GM21381 (cell line): ENCODE measurements at regions not wholly inside any gene's neighbourhood (a gene's known extent, or its start where the extent isn't known, plus 50 kb on each side); places are given as distances from the start of the nearest gene placed in this dataset.

ENCODE experiments used
- ATAC-seq: cut with Tn5 transposase; IDR thresholded peaks from one replicate; pipeline ENCODE4 v1.9.1; 2021; ENCODE audit warnings: mild to moderate bottlenecking, moderate library complexity; ENCODE audit not compliant: unreplicated experiment

DNA sequence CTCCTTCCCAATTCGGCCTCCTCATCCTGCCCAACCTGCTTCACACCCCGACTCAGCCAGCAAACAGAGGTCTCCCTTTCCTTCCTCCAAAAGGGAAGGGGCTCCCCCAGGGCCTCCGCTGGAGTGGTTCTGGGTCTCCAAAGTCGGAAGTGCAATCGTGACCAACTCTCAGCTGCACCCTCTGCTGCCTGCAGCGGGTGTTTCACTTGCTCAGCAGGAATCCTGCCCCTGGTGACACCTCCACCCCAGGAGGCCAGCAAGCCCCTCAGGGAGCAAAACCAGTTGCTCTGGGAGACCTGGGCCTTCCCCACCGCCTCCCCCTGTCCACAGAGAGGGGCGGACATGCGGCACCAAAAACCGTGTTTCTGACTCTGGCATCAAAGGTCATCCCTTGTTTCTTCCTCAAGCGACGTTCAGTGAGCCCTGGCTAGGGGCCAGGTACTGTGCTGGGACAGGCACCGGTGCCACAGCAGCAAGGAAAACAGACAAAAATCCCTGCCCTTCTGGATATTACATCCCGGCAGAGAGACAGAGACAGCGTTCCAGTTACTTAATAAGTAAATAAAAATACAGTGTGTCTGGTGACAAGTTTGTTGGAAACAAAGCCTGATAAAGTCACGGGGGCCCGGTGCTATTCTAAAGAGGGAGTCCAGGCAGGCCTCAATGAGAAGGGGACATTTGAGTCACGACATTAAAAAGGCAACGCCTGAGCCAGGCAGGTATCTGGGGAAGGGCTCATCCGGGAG, 219.0 kb downstream of the BMP7 start:
- ATAC-seq, result no peak

DNA sequence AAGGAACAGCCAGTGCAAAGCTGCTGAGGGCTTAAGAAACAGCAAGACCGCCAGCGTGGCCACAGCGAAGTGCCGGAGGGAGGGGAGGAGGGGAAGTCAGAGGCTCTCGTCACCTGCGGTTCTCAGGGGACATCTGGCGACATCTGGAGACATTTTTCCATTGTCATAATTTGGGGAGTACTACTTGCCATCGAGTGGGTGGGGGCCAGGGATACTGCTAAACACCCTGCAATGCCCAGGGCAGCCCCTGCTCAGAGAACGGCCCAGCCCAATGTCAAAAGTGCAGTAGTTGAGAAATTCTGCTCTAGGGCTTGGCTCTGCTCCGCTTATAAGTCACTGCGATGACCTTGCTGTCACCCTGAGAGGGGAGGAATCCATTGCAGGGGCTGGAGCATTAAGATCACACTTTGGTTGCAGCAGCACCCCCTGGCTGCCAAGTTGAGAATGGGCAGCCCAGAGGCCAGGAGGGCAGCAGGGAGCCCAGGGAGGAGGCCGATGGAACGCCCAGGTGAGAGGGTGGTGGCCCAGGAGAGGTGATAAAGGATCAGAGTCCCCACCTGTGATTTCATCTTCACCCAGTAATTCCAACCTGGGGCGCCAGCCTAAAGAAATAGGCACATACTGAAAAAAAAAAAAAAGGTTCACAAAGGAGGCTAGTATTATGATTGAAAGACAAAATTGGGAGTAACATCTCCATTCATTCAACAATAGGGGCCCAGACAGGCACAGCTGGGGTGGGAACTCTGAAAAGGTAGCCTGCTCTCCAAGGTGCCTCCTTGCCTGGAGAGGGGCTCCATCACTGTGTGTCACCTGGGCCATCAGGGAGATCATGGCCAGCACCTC, 218.2 kb downstream of the BMP7 start:
- ATAC-seq, result no peak

DNA sequence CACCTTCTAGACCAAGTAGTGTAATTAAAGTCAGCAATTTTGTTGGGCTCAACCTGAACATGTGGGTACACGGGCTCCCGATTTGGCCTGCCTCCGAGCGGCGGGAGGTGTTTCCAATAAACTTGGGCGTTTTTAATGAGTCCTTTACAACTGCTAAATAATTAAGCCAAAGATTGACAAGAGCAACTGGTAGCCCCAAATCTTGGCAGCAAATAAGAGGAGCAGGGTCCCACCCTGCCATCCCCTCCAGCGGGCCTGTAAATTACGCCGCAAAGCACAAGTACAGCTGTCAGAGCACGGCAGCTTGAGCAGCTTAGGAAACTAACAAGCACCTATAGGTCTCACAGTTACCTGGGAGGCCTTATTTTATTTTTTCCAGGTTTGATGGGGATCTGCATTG, 217.1 kb downstream of the BMP7 start:
- no peak for ATAC-seq

DNA sequence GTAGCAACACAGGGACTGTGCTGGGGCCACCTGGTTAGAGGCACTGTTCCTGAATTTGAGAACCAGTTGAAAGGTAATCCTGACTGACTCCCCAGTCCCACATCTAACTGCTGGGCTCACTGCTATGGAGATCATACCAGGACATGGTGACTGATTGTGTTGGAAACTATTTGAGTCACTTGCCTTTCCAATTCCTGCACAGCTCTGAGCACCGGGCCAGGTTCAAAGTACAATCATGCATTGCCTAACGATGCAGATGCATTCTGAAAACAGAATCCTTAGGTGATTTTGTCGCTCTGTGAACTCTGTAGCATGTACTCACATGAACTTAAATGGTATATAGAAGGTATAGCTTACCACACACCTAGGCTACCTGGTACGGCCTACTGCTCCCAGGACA, 215.3 kb downstream of the BMP7 start:
- ATAC-seq, result no peak

DNA sequence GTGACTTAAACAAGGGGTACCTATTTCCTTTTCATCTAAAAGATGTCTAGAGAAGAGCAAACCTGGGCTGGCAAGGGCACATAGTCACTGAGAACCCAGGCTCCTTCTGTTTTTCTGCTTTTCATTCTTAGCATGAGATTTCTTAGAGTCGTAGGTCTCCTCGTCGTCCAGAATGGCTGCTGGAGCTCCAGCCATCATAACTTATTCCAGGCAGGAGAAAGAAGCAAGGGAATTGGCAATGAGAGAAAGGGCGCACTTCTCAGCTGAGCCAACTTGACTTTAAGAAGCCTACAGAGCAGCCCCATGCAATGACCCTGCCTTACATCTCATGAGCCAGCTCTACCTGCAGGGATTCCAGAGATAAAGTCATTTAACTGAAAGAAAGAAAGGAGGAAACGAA, 213.4 kb downstream of the BMP7 start:
- ATAC-seq, result no peak

DNA sequence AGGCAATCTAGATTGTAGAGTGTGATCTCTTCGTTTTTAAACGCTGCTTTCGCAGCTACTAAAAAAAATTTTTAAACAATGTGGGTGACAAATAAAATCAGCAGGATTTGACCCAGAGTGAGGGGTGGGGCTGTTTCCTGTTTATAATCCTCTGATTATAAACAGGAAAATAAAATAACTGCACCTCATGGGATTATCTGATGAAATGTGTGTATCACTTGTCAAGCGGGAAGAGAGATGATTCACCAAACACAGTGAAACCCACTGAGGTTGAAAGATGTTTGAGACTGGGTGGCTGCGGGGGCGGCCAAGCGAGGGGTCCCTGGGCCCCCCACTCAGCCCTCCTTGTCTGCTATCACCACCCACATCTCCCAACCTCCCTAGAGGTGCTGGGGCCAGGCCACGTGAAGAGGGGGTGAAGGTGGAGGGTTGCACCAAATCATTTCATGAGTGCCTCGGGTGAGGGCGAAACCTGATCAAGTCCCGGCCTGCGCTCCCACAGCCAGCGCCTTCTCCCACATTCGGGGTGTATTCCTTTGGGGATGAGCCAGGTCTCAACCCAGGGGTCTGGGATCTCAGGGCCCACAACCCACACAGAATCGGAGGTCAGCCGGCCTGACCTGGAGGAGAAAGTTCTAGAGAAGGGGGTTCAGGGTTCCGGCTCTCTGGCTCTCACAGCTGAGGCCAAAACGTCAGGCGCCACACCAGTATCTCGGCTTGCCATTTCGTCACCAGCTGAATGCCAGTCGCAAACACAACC, 212.5 kb downstream of the BMP7 start:
- no peak for ATAC-seq

DNA sequence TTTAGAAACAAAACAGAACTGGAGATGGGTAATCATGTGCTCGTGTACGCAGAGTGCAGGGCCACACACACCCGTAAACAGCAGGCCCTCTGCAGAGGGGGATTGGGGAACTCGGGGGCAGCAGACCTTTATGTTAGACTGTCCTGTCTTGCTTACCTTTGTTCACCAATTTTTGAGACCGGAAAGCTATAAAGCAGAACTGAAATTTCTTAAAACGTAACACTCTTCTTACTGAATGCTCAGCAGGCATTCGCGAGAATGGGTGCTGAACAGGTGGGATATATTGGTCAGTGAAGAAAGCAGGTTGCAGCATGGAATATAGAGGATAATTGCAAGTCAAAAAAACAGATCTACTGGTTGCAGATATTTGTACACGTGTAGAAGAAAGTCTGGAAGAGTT, 211.1 kb downstream of the BMP7 start:
- no peak for ATAC-seq

DNA sequence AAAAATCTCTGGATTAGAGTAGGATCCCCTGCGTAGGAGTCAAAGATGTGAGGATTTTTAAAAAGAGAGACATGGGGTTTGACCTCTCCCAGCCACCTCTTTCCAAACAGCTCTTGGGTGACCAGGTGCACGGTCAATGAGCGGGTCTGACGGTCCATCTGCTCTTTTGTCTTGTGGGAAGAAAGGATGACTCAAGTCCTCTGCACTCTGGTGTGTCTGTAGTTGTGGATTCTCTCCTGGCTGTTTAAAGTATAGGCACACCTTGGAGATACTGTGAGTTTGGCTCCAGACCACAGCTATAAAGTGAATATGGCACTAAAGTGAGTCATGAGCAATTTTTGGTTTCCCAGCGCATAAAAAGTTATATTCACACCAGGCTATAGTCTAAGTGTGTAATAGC, 209.8 kb downstream of the BMP7 start:
- no peak for ATAC-seq

DNA sequence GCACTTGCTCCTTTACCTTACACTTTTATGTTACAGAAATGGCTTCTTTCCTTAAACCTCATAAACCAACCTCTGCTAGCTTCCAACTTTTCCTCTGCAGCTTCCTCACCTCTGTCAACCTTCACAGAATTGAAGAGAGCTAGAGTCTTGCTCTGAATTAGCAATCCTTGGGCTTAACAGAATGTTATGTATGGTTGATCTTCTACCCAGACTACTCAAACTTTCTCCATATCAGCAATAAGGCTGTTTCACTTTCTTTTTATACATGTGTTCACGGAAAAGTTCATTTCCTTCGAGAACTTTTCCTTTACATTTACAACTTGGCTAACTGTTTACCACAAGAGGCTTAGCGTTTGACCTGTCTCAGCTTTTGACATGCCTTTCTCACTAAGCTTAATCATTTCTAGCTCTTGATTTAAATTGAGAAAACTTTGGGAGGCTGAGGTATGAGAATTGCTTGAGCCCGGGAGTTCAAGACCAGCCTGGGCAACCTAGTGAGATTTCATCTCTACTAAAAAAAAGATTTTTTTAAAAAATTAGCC, 207.3 kb downstream of the BMP7 start:
- ATAC-seq, result no peak

DNA sequence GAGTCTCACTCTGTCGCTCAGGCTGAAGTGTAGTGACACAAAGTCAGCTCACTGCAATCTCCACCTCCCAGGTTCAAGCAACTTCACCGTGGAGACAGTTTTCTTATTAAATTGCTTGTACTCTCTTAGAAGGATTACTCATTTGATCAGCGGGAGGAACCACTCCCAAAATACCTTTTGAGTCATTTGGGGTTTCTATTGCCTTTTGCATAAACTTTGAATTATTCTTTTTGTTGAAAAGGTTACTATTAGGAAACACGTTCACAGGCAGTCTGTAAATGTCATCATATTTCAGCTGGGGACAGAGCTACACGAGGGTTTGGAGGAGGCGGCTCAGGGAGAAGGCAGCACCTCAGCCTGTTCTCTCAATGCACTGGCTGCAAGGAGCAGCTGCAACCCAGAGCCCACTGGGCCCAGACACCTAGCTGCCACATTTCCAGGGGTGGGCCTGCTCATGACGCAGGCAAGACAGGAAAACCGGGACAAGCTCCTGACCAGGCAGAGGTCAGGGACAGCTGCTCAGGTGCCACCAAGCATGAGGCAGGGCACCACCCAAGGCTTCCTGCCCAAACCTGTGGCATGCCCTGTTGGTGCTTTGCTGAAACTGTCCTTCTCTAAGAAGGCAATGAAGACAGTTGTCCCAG, 205.9 kb downstream of the BMP7 start:
- ATAC-seq, result no peak

DNA sequence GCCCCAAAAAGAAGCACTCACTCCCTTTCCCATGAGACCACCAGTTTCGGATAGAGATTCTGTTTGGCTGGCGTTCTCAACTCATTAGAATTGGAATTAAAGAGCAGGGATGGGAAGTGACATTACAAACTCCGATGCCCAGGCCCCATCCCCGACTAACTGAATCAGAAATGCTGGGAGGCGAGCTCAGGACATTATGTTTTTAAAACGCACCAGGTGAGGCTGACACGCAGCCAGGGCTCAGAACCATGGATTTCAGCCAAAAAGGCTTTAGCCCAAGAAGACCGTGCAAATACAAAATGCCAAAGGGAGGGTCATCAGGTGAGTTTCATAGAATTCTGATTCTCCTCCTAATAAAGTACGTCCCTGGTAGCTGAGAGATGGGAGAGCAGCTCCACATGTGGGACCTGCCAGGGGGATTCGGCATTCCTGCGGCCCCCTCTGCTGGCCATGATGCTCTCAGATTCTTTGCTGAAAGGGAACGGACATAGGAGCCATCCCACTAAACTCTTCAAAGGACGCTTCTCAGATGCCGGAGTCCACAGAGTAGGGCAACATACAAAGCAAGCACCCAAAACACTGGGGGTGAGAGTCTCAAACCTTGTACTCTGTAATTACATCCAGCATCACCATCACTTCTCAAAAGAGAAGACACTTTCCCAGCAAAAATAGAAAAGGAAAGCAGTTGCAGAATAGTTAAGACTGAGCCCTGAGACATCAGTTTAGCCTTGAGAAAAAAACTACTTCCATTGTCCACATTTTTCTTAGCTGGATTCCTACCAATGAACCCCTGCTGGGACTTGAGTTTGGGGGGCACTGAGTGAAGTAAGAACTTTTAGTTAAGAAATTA, 205.2 kb downstream of the BMP7 start:
- ATAC-seq, result no peak

DNA sequence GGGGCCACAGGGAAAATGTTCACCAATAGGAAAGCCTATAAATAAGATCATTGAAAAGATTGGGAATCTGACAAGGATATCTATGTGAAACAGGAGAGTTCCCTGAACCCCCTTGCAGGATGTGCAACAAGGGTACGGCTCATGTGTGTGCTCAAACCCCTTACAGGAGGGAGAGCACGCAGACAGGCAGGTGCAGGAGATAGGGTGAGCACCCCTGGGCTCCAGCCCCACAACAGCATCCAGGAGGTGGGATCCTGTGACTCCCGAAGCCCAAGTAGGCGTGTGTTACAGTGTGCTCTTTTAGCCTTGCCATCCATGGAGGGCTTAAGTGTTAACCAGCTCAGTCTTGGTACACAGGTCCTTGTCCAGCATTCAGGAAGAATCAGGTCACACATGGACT, 204.2 kb downstream of the BMP7 start:
- no peak for ATAC-seq

DNA sequence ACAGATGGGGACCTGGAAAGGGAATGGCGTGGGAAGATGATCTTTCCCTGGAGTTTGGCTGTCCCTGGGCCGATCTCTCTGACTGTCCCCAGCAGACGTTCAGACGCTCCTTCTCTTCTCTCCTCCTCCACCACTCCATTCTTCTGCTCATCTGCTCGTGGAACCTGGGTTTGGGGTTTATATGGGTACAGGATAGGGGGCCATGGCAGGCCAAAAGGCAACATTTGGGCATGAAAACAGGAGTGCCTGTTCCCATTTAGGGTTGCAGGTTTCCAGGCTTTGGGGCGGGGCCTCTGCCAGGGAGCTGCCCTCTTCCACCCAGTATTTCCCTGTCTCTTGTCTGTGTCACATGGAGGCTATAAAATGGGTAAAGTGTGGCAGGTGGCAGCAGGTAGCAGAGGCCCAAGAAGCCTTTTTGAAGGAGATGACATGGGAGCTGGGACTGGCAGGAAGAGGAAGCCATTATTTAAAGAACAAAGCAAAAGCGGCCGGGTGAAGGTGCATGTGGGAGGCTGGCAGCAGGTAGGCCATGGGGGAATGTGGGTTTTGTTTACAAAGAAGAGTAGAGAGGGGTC, 203.7 kb downstream of the BMP7 start:
- no peak for ATAC-seq

DNA sequence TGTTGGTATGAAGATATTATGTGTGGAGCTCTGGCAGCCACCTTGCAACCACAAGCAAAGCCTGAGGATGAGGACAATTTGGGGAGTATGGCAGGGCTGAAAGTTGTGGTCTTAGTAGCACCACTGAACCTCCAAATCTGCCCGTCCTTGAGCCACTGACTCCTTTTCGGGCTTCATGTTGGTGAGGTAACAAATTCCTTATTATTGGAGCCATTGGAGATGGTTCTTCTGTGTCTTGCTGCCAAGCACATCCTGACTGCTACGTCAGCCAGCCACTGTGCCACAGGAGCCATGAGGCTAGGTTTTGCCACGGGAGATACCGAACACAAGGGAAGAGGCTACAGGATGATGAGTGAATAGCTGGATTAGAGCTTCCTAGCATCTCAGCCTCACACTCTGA, 201.6 kb downstream of the BMP7 start:
- ATAC-seq, result no peak

DNA sequence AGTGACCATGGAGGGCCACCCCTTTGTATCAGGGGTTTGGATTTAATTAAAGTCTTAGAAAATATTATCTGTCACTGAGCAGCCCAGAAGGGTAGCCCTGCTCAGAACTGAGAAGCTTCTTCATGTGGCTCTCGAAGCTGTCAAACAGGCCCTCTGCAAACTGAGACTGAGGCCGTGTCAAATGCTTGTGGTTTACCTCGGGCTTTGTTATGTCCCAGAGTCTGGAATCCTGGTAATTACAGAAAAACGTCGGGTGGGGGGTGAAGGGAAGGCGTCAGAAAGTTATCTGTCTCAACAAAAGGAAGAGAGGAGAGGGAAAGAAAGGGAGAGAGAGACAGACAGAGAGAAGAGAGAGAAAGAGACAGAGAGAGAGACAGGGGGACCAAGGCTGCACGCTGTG, 200.8 kb downstream of the BMP7 start:
- no peak for ATAC-seq

DNA sequence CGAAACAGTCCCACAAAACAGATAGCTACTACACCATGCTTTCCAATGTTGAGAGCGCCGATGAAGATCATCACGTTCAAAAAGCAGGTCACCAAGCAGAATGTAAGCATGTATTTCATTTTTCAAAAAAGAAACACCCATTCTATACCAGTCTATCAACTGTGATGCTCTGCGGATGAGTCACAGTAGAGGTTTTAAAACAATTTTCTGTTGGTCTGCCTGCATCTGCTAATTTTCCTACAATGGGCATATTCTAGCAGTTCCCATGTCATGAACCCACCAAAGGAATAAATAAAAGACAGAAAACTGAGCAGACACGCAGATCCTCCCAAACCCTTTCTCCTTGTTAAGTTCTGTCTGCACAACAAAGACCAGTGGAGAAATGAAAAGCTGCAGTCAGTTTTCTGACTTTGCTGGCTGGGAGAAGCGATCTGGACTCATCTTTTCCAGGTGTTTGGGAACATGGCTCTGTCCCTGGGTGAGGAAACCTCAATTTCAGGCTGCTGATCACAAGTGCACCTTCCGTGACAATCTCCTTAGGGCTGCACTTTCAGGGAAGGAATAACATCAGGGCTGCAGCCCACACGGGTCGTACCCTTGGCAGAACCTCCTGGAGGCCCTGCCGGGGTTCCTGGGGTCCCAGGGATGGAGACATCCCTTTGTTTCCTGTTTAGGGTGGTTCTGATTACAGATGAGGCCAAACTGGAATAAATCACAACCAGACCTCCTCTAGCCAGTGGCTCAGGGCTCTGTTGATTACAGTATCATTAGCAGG, 200.1 kb downstream of the BMP7 start:
- no peak for ATAC-seq

DNA sequence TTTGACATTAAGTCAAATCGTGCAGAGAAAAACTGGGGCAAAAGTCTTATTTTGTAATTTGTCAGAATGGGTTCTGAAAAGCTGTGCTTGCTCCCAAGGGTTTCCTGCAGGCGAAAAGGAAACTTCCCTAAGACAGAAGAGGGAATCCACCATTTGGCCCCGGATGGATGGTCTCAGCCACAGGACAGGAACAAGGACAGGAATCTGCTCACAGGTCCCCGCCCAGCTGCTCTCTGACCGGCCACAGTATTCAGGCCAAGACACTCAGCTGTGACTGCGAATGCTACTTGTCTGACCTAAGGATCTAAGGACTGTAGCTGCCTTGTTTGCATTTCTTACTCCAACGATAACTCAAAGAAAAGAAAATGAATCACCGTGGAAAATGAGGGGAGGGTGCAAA, 197.0 kb downstream of the BMP7 start:
- ATAC-seq, result no peak

DNA sequence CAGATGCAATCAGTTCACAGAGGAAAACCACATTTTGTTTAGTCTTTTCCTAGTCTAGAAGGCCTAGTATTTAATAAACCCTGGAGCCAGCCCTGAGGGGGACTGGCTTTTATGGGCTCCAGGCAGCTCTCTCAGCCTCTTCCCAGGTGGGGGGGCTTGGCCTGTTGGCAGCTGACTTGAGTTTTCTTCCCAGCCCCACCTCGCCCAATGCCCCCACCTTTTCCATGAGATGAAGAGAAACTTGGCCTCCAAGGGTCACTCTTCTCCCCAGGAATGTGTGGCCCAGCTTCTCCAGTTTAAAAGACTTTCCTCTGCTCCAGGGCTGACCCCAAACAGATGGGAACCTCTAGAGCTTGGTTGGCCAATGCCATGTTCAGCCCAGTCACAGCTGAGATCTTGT, 196.1 kb downstream of the BMP7 start:
- ATAC-seq, result no peak

DNA sequence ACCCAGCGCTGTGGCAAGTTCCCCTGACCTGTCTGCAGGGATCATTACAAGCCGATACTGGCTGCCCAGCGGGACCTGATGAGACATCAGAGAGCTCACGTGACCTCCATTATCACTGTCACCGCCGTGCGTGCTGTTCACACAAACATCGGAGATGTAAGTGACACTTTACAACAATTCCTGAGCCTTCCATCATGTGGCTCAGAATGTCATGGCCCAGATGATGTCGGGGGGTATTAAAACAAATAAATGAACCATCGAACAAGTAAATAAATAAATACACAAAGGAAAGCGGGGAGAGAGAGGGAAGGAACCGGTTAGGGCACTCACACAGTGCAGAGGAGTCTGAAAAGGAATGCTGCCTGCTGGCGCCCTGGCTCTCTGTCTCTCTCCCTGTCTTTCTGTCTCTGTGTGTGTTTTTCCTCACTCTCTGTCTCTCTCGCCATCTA, 195.1 kb downstream of the BMP7 start:
- ATAC-seq, result no peak
